HCT116 (cell line): ENCODE measurements at regions not wholly inside any gene's neighbourhood (a gene's known extent, or its start where the extent isn't known, plus 50 kb on each side); places are given as distances from the start of the nearest gene placed in this dataset.
"Not testable (repeated sequence)": the region's sequence is repeated elsewhere in the genome, so short reads cannot be mapped to it uniquely, and the experiment has no call there.

ENCODE experiments used
- ATF3 ChIP-seq: IDR thresholded peaks from 2 replicates; pipeline ENCODE4 v1.6.1; 2012
- CTCF ChIP-seq, 3 experiments: fragments of 200-600 bp in 1 of 3; sonication (generic) in 1 of 3; IDR thresholded peaks in 2 of 3; conservative IDR thresholded peaks in 1 of 3; 2 replicates each; pipeline ENCODE4 v1.5.1; 2012 to 2017; ENCODE audit warnings: low read depth in 2 of 3, low read length in 2 of 3, antibody characterized with exemption in 1 of 3, borderline replicate concordance in 1 of 3, control low read depth in 1 of 3, mild to moderate bottlenecking in 1 of 3, mixed read lengths in 1 of 3, mixed run types in 1 of 3, moderate library complexity in 1 of 3; ENCODE audit not compliant: insufficient read depth in 1 of 3
- EZH2 ChIP-seq: fragments of 200-600 bp; sonication (generic); IDR thresholded peaks from 2 replicates; pipeline ENCODE4 v1.6.1; 2017; ENCODE audit warnings: antibody characterized with exemption, mixed run types
- EZH2phosphoT487 ChIP-seq: fragments of 200-600 bp; IDR thresholded peaks from 2 replicates; pipeline ENCODE4 v1.6.1; 2018; ENCODE audit warnings: antibody characterized with exemption, borderline replicate concordance
- JUND ChIP-seq: IDR thresholded peaks from 2 replicates; pipeline ENCODE4 v1.6.1; 2012
- MAX ChIP-seq: IDR thresholded peaks from 2 replicates; pipeline ENCODE4 v1.6.1; 2012
- POLR2A ChIP-seq: IDR thresholded peaks from 2 replicates; pipeline ENCODE4 v1.7.0; 2011; ENCODE audit warnings: borderline replicate concordance; ENCODE audit not compliant: insufficient read depth, insufficient read length; ENCODE audit errors: extremely low read depth
- POLR2AphosphoS5 ChIP-seq: IDR thresholded peaks from 2 replicates; pipeline ENCODE4 v1.6.1; 2011; ENCODE audit warnings: mild to moderate bottlenecking, low read depth, low read length, moderate library complexity
- RAD21 ChIP-seq: IDR thresholded peaks from 2 replicates; pipeline ENCODE4 v1.6.1; 2012; ENCODE audit warnings: low read depth, mild to moderate bottlenecking
- TCF7L2 ChIP-seq: IDR thresholded peaks from 2 replicates; pipeline ENCODE4 v1.7.0; 2011; ENCODE audit warnings: borderline replicate concordance, inconsistent platforms; ENCODE audit not compliant: insufficient read depth, insufficient read length; ENCODE audit errors: extremely low read depth
- YY1 ChIP-seq: IDR thresholded peaks from 2 replicates; pipeline ENCODE4 v1.6.1; 2011; ENCODE audit warnings: low read length, low read depth, moderate library complexity, mild to moderate bottlenecking; ENCODE audit not compliant: insufficient replicate concordance; ENCODE audit errors: extremely low read depth
- ZFX ChIP-seq: fragments of 450-650 bp; IDR thresholded peaks from 2 replicates; pipeline ENCODE4 v1.6.1; 2017

- TF ChIP-seq EZH2; CTCF (IDR thresholded peaks at IDR 0.05 in 2 of 3, conservative IDR thresholded peaks at IDR 0.05 in 1 of 3; ENCODE audit: borderline replicate concordance in 1 of 3, insufficient read depth in 1 of 3, low read depth in 2 of 3, low read length in 2 of 3); POLR2A; RAD21; POLR2AphosphoS5; EZH2phosphoT487; ZFX; MAX; YY1; JUND; TCF7L2; ATF3: not testable (repeated sequence)
Observed at GRCh38 chr3:34060995-34061394, 262.6 kb downstream of the PDCD6IP start.
